ENCODE measurements at regions not wholly inside any gene's neighbourhood (a gene's known extent, or its start where the extent isn't known, plus 50 kb on each side); places are given as distances from the start of the nearest gene placed in this dataset.

GRCh38 chr2:55102056-55102812, 52.0 kb upstream of the RTN4 start:
- DNase-seq (ENCODE audit: insufficient read length, low spot score) (no peak), FAIRE-seq (peak; percentile 44)

GRCh38 chr2:55101466-55101865, 51.2 kb upstream of the RTN4 start:
- no peak for DNase-seq (ENCODE audit: insufficient read length, low spot score)
- no peak for FAIRE-seq

- DNase-seq (ENCODE audit: insufficient read length, low spot score) (no peak), FAIRE-seq (peak; percentile 23)
These were observed 49.9 kb upstream of the RTN4 start for GRCh38 chr2:55099878-55100820.
